ENCODE measurements at regions not wholly inside any gene's neighbourhood (a gene's known extent, or its start where the extent isn't known, plus 50 kb on each side); places are given as distances from the start of the nearest gene placed in this dataset.

DNA sequence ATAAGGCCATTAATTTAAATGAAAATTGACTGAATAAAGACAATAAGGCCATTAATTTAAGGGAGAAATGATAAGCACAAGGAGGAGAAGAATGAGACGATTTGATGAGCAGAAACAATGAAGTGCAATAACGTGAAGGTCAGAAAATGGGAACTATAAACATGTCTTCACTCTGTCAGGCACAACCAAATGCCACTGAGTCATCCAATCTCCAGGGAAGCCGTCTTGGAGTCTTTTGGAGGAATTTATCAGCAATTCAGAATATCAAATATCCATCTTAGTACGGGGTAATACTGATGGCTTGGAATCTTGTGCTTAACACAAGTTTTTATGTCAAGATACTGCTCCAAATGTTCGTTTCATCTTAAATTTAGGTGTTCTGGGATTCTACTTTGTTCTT is 159.9 kb downstream of the CAPZA3 start:
- no TSS peak for BruUV-seq (replicated peaks)
- no peaks in the 10 kb centered on the region for H3K9me3 ChIP-seq
- H3K36me3 ChIP-seq (ENCODE audit: control insufficient read depth, insufficient read depth, low read length) = no peaks in the 10 kb centered on the region
- no peak overlapping the region for H3K4me3 Mint-ChIP-seq (ENCODE audit: unreplicated experiment)
- no peak overlapping the region for H3K4me3 ChIP-seq (ENCODE audit: low read depth, low read length)
- no peak for DNase-seq
- intact Hi-C loops (cut with micrococcal nuclease; ENCODE audit: unreplicated experiment) = no loop called here
- H3K4me1 ChIP-seq = no peaks in the 10 kb centered on the region
- peaks cover 7% of the 10 kb centered on the region for H3K4me1 Mint-ChIP-seq (ENCODE audit: low read depth, unreplicated experiment)
- H3K27ac Mint-ChIP-seq (ENCODE audit: unreplicated experiment) = no peak overlapping the region
- no peaks in the 10 kb centered on the region for H3K27me3 ChIP-seq (replicated peaks; ENCODE audit: control insufficient read depth, insufficient read depth, low read length)
- H3K9me3 Mint-ChIP-seq (ENCODE audit: unreplicated experiment) = no peaks in the 10 kb centered on the region
- TF ChIP-seq, protein P1, sequence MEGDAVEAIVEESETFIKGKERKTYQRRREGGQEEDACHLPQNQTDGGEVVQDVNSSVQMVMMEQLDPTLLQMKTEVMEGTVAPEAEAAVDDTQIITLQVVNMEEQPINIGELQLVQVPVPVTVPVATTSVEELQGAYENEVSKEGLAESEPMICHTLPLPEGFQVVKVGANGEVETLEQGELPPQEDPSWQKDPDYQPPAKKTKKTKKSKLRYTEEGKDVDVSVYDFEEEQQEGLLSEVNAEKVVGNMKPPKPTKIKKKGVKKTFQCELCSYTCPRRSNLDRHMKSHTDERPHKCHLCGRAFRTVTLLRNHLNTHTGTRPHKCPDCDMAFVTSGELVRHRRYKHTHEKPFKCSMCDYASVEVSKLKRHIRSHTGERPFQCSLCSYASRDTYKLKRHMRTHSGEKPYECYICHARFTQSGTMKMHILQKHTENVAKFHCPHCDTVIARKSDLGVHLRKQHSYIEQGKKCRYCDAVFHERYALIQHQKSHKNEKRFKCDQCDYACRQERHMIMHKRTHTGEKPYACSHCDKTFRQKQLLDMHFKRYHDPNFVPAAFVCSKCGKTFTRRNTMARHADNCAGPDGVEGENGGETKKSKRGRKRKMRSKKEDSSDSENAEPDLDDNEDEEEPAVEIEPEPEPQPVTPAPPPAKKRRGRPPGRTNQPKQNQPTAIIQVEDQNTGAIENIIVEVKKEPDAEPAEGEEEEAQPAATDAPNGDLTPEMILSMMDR (IDR thresholded peaks at IDR 0.05; ENCODE audit: insufficient read depth in 1 of 2, low read depth in 1 of 2, low read length in 1 of 2, severe bottlenecking in 1 of 2, unreplicated experiment in 1 of 2) = no peak
- POLR2A ChIA-PET = no interaction called here
- H3K36me3 Mint-ChIP-seq (ENCODE audit: insufficient read depth, unreplicated experiment) = no peaks in the 10 kb centered on the region
- peaks cover 4% of the 10 kb centered on the region for H3K27me3 Mint-ChIP-seq (ENCODE audit: insufficient read depth, unreplicated experiment)
- CTCF ChIA-PET = no interaction called here

DNA sequence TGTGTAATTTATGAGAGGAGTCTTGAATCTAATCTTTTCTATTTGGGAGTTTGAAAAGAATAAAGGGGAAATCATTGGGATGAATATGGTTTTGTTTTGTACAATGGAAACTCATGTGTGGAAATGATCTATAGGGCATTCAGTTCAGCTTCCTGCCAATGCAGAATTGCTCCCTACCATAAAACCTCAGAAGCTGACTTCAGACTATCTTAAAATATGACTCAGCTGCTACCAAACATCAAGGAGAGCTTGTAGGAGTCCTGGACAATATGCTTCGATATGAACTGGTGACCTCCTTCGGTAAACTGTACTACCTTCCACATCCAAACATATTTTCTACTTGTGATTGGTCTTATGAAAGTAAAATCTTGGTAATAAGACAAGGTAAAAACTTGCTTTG is 160.6 kb downstream of the CAPZA3 start:
- no peak for DNase-seq

DNA sequence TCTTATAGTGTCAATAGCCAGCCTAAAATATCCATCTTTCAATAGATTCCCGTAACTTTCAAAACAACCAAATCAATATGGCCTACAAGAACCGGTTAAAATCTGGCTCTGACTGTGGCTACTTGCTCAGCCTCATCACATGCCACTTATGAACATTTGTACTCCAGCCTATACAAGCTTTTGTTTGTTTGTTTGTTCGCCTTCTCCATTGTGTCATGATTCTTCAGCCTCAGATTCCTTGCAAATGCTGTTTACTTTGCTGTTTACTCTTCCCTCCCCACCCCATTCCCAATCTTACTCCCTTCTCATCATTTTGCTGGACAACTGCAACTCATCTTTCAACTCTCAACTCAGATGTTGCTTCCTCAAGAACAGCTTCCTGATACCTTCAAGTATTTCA is 161.2 kb downstream of the CAPZA3 start:
- H3K36me3 Mint-ChIP-seq (ENCODE audit: insufficient read depth, unreplicated experiment) = no peaks in the 10 kb centered on the region
- Histone ChIP-seq H3K27me3 (replicated peaks; ENCODE audit: control insufficient read depth, insufficient read depth, low read length) (no peaks in the 10 kb centered on the region), H3K9me3 (no peaks in the 10 kb centered on the region), H3K36me3 (ENCODE audit: control insufficient read depth, insufficient read depth, low read length) (no peaks in the 10 kb centered on the region), H3K4me1 (no peaks in the 10 kb centered on the region), H3K4me3 (ENCODE audit: low read depth, low read length) (no peak overlapping the region)
- CTCF ChIA-PET = no interaction called here
- peaks cover 7% of the 10 kb centered on the region for H3K4me1 Mint-ChIP-seq (ENCODE audit: low read depth, unreplicated experiment)
- no peaks in the 10 kb centered on the region for H3K9me3 Mint-ChIP-seq (ENCODE audit: unreplicated experiment)
- DNase-seq = no peak
- BruUV-seq (replicated peaks) = no TSS peak
- TF ChIP-seq, protein P1 (IDR thresholded peaks at IDR 0.05; ENCODE audit: insufficient read depth in 1 of 2, low read depth in 1 of 2, low read length in 1 of 2, severe bottlenecking in 1 of 2, unreplicated experiment in 1 of 2) = no peak
- intact Hi-C loops (cut with micrococcal nuclease; ENCODE audit: unreplicated experiment) = no loop called here
- H3K4me3 Mint-ChIP-seq (ENCODE audit: unreplicated experiment) = no peak overlapping the region
- POLR2A ChIA-PET = no interaction called here
- H3K27me3 Mint-ChIP-seq (ENCODE audit: insufficient read depth, unreplicated experiment) = no peaks in the 10 kb centered on the region
- no peak overlapping the region for H3K27ac Mint-ChIP-seq (ENCODE audit: unreplicated experiment)

More for the DNA sequence above, 160.6 kb downstream of the CAPZA3 start:
- intact Hi-C loops (cut with micrococcal nuclease; ENCODE audit: unreplicated experiment) = no loop called here
- Histone ChIP-seq H3K27me3 (replicated peaks; ENCODE audit: control insufficient read depth, insufficient read depth, low read length) (no peaks in the 10 kb centered on the region), H3K4me1 (no peaks in the 10 kb centered on the region), H3K36me3 (ENCODE audit: control insufficient read depth, insufficient read depth, low read length) (no peaks in the 10 kb centered on the region), H3K4me3 (ENCODE audit: low read depth, low read length) (no peak overlapping the region), H3K9me3 (no peaks in the 10 kb centered on the region)
- TF ChIP-seq, protein P1 (IDR thresholded peaks at IDR 0.05; ENCODE audit: insufficient read depth in 1 of 2, low read depth in 1 of 2, low read length in 1 of 2, severe bottlenecking in 1 of 2, unreplicated experiment in 1 of 2) = no peak
- ChIA-PET CTCF (no interaction called here), POLR2A (no interaction called here)
- Mint-ChIP-seq H3K4me3 (ENCODE audit: unreplicated experiment) (no peak overlapping the region), H3K4me1 (ENCODE audit: low read depth, unreplicated experiment) (peaks cover 7% of the 10 kb centered on the region), H3K27ac (ENCODE audit: unreplicated experiment) (no peak overlapping the region), H3K36me3 (ENCODE audit: insufficient read depth, unreplicated experiment) (no peaks in the 10 kb centered on the region), H3K27me3 (ENCODE audit: insufficient read depth, unreplicated experiment) (no peaks in the 10 kb centered on the region), H3K9me3 (ENCODE audit: unreplicated experiment) (no peaks in the 10 kb centered on the region)
- BruUV-seq (replicated peaks) = no TSS peak
